WTC11 (cell line): ENCODE measurements at regions not wholly inside any gene's neighbourhood (a gene's known extent, or its start where the extent isn't known, plus 50 kb on each side); places are given as distances from the start of the nearest gene placed in this dataset.

Experiments
- ATAC-seq: fragments of 200-7000 bp; cut with Tn5 transposase; 2 replicates; pipeline ENCODE4 v1.10.0; 2021; ENCODE audit warnings: mild to moderate bottlenecking, moderate library complexity
- CTCF ChIA-PET: fragments of 300-600 bp; sonication (Branson Sonifier 250); formaldehyde crosslinking; loops from one replicate; lab custom pipeline; 2021; ENCODE audit warnings: antibody characterized with exemption; lab: Charles Lee
- POLR2A ChIA-PET: fragments of 350-600 bp; sonication (Branson Sonifier 250); formaldehyde crosslinking; loops from one replicate; lab custom pipeline; 2021; ENCODE audit warnings: antibody characterized with exemption; lab: Charles Lee
- DNase-seq: peaks from one replicate; pipeline ENCODE4 v3.0.0; 2021; ENCODE audit warnings: low spot score
- H3K27ac Mint-ChIP-seq: 2 replicates; pipeline ENCODE4 v1.8.0; 2021; ENCODE audit warnings: mixed read lengths
- H3K27me3 Mint-ChIP-seq: 2 replicates; pipeline ENCODE4 v1.8.0; 2021; ENCODE audit warnings: low read depth, mild to moderate bottlenecking, moderate library complexity, mixed read lengths
- H3K36me3 Mint-ChIP-seq: 2 replicates; pipeline ENCODE4 v1.8.0; 2021; ENCODE audit warnings: mixed read lengths
- H3K4me1 Mint-ChIP-seq: 2 replicates; pipeline ENCODE4 v1.8.0; 2022; ENCODE audit warnings: mixed read lengths
- H3K4me3 Mint-ChIP-seq: 2 replicates; pipeline ENCODE4 v1.8.0; 2021; ENCODE audit warnings: mild to moderate bottlenecking, moderate library complexity, mixed read lengths
- H3K9me3 Mint-ChIP-seq: 2 replicates; pipeline ENCODE4 v1.8.0; 2021; ENCODE audit warnings: mixed read lengths
- CREB1 ChIP-seq: sonication (generic); formaldehyde crosslinking; IDR thresholded peaks from 2 replicates; pipeline ENCODE4 v1.8.0; 2023; ENCODE audit warnings: mild to moderate bottlenecking, missing genetic modification reagents
- CREM ChIP-seq: sonication (generic); formaldehyde crosslinking; IDR thresholded peaks from 2 replicates; pipeline ENCODE4 v1.8.1; 2022; ENCODE audit warnings: mild to moderate bottlenecking, missing genetic modification reagents, moderate library complexity
- FOXJ3 ChIP-seq: sonication (generic); formaldehyde crosslinking; IDR thresholded peaks from 2 replicates; pipeline ENCODE4 v1.9.0; 2021; ENCODE audit warnings: missing genetic modification reagents, mild to moderate bottlenecking, borderline replicate concordance
- GABPB1 ChIP-seq: sonication (generic); formaldehyde crosslinking; IDR thresholded peaks from 2 replicates; pipeline ENCODE4 v1.8.1; 2023; ENCODE audit warnings: mild to moderate bottlenecking, missing genetic modification reagents
- JUN ChIP-seq: sonication (generic); formaldehyde crosslinking; IDR thresholded peaks from 2 replicates; pipeline ENCODE4 v1.8.0; 2023; ENCODE audit warnings: mild to moderate bottlenecking, missing genetic modification reagents
- MYBL2 ChIP-seq: sonication (generic); formaldehyde crosslinking; IDR thresholded peaks from 2 replicates; pipeline ENCODE4 v1.8.1; 2023; ENCODE audit warnings: mild to moderate bottlenecking, moderate library complexity, missing genetic modification reagents
- RORB ChIP-seq: fragments of 250-450 bp; sonication (Bioruptor Pico); IDR thresholded peaks from 2 replicates; pipeline ENCODE4 v1.9.0; 2021; ENCODE audit warnings: mild to moderate bottlenecking
- SMAD3 ChIP-seq: sonication (generic); formaldehyde crosslinking; IDR thresholded peaks from 2 replicates; pipeline ENCODE4 v1.8.0; 2022; ENCODE audit warnings: missing genetic modification reagents, mild to moderate bottlenecking, borderline replicate concordance
- SP1 ChIP-seq: sonication (generic); formaldehyde crosslinking; conservative IDR thresholded peaks from 2 replicates; pipeline ENCODE4 v1.8.1; 2022; ENCODE audit warnings: missing genetic modification reagents
- ZNF263 ChIP-seq: sonication (generic); formaldehyde crosslinking; IDR thresholded peaks from 2 replicates; pipeline ENCODE4 v1.8.1; 2022; ENCODE audit warnings: low read depth, mild to moderate bottlenecking, moderate library complexity, missing genetic modification reagents
- ZNF512 ChIP-seq: sonication (generic); formaldehyde crosslinking; IDR thresholded peaks from 2 replicates; pipeline ENCODE4 v1.8.1; 2022; ENCODE audit warnings: missing genetic modification reagents, borderline replicate concordance
- ZNF532 ChIP-seq: fragments of 250-450 bp; sonication (Bioruptor Pico); IDR thresholded peaks from 2 replicates; pipeline ENCODE4 v1.9.0; 2021; ENCODE audit warnings: mild to moderate bottlenecking, borderline replicate concordance
- ZNF671 ChIP-seq: fragments of 250-450 bp; sonication (Bioruptor Pico); IDR thresholded peaks from 2 replicates; pipeline ENCODE4 v1.8.0; 2021; ENCODE audit warnings: mild to moderate bottlenecking
- TF ChIP-seq, protein P1 (sequence below): sonication (generic); formaldehyde crosslinking; IDR thresholded peaks from 2 replicates; pipeline ENCODE4 v1.8.1; 2023; ENCODE audit warnings: mild to moderate bottlenecking, missing genetic modification reagents, moderate library complexity
- TF ChIP-seq, protein P2 (sequence below): sonication (generic); formaldehyde crosslinking; IDR thresholded peaks from 2 replicates; pipeline ENCODE4 v1.8.0; 2022; ENCODE audit warnings: mild to moderate bottlenecking, missing genetic modification reagents
- TF ChIP-seq, protein P3 (sequence below): fragments of 250-450 bp; sonication (Bioruptor Pico); IDR thresholded peaks from 2 replicates; pipeline ENCODE4 v1.9.0; 2021; ENCODE audit warnings: mild to moderate bottlenecking

GRCh38 chr20:22776369-22776768 is 192.0 kb upstream of the FOXA2 start:
- ChIA-PET POLR2A (no interaction called here), CTCF (no interaction called here)
- H3K4me3 Mint-ChIP-seq, result no peak overlapping the region
- no peaks in the 10 kb centered on the region for H3K4me1 Mint-ChIP-seq
- H3K27ac Mint-ChIP-seq, result no peak overlapping the region
- ATAC-seq (no peak), DNase-seq (no peak)
- H3K9me3 Mint-ChIP-seq, result peaks cover 21% of the 10 kb centered on the region
- TF ChIP-seq MYBL2 (CRISPR knock-in tag) (no peak), ZNF532 (CRISPR knock-in tag) (no peak)
- H3K36me3 Mint-ChIP-seq, result no peaks in the 10 kb centered on the region
- H3K27me3 Mint-ChIP-seq, result no peaks in the 10 kb centered on the region; the same call in 1 of the 2 replicates

DNA sequence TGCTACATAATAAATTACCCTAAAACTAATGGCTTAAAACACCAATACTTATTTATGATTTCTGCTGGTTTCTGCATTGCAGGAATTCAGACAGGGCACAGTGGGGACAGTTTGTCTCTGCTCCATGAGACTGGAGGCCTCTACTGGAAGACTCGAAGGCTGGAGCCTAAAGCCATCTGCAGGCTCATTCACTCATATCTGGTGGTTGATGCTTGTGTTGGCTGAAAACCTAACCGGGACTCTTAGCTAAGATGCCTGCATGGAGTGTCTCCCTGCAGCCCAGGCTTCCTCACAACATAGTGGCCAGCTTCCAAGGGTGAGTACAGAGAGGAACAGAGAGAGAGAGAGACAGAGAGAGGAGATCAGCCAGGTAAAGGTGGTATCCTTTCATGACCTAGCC is 195.5 kb upstream of the FOXA2 start:
- Mint-ChIP-seq H3K4me1 (no peaks in the 10 kb centered on the region), H3K27me3 (no peaks in the 10 kb centered on the region), H3K36me3 (no peaks in the 10 kb centered on the region), H3K9me3 (peaks cover 24% of the 10 kb centered on the region), H3K4me3 (no peak overlapping the region), H3K27ac (no peak overlapping the region)
- TF ChIP-seq FOXJ3 (CRISPR knock-in tag) (no peak), ZNF532 (CRISPR knock-in tag) (no peak), CREB1 (no peak), ZNF671 (CRISPR knock-in tag) (no peak), CREM (CRISPR knock-in tag) (no peak), ZNF263 (CRISPR knock-in tag) (no peak), ZNF512 (CRISPR knock-in tag) (no peak)
- TF ChIP-seq, protein P1, sequence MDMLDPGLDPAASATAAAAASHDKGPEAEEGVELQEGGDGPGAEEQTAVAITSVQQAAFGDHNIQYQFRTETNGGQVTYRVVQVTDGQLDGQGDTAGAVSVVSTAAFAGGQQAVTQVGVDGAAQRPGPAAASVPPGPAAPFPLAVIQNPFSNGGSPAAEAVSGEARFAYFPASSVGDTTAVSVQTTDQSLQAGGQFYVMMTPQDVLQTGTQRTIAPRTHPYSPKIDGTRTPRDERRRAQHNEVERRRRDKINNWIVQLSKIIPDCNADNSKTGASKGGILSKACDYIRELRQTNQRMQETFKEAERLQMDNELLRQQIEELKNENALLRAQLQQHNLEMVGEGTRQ, result no peak
- DNase-seq (no peak), ATAC-seq (no peak)
- POLR2A ChIA-PET, result no interaction called here
- CTCF ChIA-PET, result no interaction called here

DNA sequence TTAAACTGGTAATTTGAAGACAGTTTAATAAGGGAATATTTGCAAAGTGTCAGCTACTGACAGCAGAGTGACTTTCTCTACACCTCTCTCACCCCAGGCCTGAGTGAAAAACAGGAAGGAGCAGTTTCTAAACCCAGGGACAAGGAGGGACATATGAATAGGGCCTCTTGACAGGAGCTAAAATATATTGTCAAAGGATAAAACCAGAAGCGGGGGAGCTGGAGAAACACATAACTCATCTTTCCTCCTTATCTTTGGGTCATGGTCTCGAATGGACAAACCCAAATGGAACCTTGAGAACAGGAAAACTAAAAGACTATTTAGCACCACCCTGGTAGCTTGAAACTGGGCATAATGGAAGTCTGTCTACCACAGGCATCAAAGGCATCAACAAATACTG is 197.5 kb upstream of the FOXA2 start:
- peaks cover 22% of the 10 kb centered on the region for H3K9me3 Mint-ChIP-seq
- no peaks in the 10 kb centered on the region for H3K4me1 Mint-ChIP-seq
- TF ChIP-seq, protein P2, sequence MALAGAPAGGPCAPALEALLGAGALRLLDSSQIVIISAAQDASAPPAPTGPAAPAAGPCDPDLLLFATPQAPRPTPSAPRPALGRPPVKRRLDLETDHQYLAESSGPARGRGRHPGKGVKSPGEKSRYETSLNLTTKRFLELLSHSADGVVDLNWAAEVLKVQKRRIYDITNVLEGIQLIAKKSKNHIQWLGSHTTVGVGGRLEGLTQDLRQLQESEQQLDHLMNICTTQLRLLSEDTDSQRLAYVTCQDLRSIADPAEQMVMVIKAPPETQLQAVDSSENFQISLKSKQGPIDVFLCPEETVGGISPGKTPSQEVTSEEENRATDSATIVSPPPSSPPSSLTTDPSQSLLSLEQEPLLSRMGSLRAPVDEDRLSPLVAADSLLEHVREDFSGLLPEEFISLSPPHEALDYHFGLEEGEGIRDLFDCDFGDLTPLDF (CRISPR knock-in tag), result no peak
- no peak for TF ChIP-seq SP1
- TF ChIP-seq JUN, result no peak
- TF ChIP-seq RORB (CRISPR knock-in tag), result no peak
- TF ChIP-seq, protein P3, sequence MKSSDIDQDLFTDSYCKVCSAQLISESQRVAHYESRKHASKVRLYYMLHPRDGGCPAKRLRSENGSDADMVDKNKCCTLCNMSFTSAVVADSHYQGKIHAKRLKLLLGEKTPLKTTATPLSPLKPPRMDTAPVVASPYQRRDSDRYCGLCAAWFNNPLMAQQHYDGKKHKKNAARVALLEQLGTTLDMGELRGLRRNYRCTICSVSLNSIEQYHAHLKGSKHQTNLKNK (CRISPR knock-in tag), result no peak
- no peak for TF ChIP-seq SMAD3 (CRISPR knock-in tag)
- no peak for TF ChIP-seq GABPB1 (CRISPR knock-in tag)
- ChIA-PET CTCF (no interaction called here), POLR2A (no interaction called here)
- no peak overlapping the region for H3K4me3 Mint-ChIP-seq
- H3K27me3 Mint-ChIP-seq, result no peaks in the 10 kb centered on the region
- H3K36me3 Mint-ChIP-seq, result no peaks in the 10 kb centered on the region; the same call in 1 of the 2 replicates
- no peak for ATAC-seq
- DNase-seq, result no peak
- no peak overlapping the region for H3K27ac Mint-ChIP-seq
